Neural cell (in vitro differentiated cells): ENCODE measurements at regions not wholly inside any gene's neighbourhood (a gene's known extent, or its start where the extent isn't known, plus 50 kb on each side); places are given as distances from the start of the nearest gene placed in this dataset.

ENCODE experiments used
- EP300 ChIP-seq: fragments of 450-650 bp; conservative IDR thresholded peaks from 2 replicates; pipeline ENCODE4 v1.6.1; 2014; ENCODE audit warnings: antibody characterized with exemption, mild to moderate bottlenecking, moderate library complexity; ENCODE audit not compliant: poor library complexity, severe bottlenecking
- MXI1 ChIP-seq: fragments of 450-650 bp; conservative IDR thresholded peaks from 2 replicates; pipeline ENCODE4 v1.6.1; 2014; ENCODE audit warnings: antibody characterized with exemption, mild to moderate bottlenecking; ENCODE audit not compliant: poor library complexity, severe bottlenecking
- RAD21 ChIP-seq: fragments of 450-650 bp; conservative IDR thresholded peaks from 2 replicates; pipeline ENCODE4 v1.6.1; 2014; ENCODE audit warnings: antibody characterized with exemption, mild to moderate bottlenecking, moderate library complexity
- TF ChIP-seq, protein P1 (sequence below): fragments of 450-650 bp; IDR thresholded peaks from 2 replicates; pipeline ENCODE4 v1.5.1; 2014; ENCODE audit warnings: antibody characterized with exemption, mild to moderate bottlenecking, moderate library complexity; ENCODE audit not compliant: poor library complexity, severe bottlenecking

DNA sequence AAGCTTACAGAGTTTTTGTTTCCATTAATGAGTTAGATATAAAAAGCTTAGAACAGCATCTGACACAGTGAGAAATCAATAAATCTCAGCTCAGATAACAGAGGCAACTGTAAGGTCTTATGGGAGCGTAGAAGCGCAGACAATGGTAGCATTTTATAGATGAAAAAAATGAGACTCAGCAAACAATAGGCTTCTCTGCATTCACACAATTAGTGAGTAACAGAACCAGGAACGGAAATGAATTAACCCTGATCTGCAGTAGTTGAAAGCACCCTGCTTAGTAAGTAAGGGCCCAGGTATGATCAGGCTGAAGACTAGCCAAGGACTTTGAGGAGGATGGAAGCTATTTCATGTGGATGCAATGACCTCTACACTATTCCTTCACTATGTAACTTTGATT, 147.2 kb upstream of the EYA4 start:
- TF ChIP-seq, protein P1, sequence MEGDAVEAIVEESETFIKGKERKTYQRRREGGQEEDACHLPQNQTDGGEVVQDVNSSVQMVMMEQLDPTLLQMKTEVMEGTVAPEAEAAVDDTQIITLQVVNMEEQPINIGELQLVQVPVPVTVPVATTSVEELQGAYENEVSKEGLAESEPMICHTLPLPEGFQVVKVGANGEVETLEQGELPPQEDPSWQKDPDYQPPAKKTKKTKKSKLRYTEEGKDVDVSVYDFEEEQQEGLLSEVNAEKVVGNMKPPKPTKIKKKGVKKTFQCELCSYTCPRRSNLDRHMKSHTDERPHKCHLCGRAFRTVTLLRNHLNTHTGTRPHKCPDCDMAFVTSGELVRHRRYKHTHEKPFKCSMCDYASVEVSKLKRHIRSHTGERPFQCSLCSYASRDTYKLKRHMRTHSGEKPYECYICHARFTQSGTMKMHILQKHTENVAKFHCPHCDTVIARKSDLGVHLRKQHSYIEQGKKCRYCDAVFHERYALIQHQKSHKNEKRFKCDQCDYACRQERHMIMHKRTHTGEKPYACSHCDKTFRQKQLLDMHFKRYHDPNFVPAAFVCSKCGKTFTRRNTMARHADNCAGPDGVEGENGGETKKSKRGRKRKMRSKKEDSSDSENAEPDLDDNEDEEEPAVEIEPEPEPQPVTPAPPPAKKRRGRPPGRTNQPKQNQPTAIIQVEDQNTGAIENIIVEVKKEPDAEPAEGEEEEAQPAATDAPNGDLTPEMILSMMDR = no peak
- no peak for TF ChIP-seq EP300
- TF ChIP-seq MXI1 = no peak
- no peak for TF ChIP-seq RAD21
